Ishikawa (cell line): ENCODE measurements at regions not wholly inside any gene's neighbourhood (a gene's known extent, or its start where the extent isn't known, plus 50 kb on each side); places are given as distances from the start of the nearest gene placed in this dataset.

Experiments used
- EGR1 ChIP-seq: IDR thresholded peaks from 2 replicates; pipeline ENCODE4 v1.6.1; 2012
- EP300 ChIP-seq: IDR thresholded peaks from 2 replicates; pipeline ENCODE4 v1.6.1; 2012; ENCODE audit warnings: borderline replicate concordance
- RAD21 ChIP-seq: IDR thresholded peaks from 2 replicates; pipeline ENCODE4 v1.6.1; 2012; ENCODE audit warnings: low read depth
- REST ChIP-seq: IDR thresholded peaks from 2 replicates; pipeline ENCODE4 v1.6.1; 2012; ENCODE audit warnings: low read depth, mild to moderate bottlenecking
- TCF12 ChIP-seq: IDR thresholded peaks from 2 replicates; pipeline ENCODE4 v1.6.1; 2012; ENCODE audit warnings: low read depth
- TEAD4 ChIP-seq: IDR thresholded peaks from 2 replicates; pipeline ENCODE4 v1.6.1; 2012
- TF ChIP-seq, protein P1 (sequence below): IDR thresholded peaks from 2 replicates; pipeline ENCODE4 v1.6.1; 2012

- TF ChIP-seq TCF12: no peak
- TF ChIP-seq RAD21: no peak
- TF ChIP-seq, protein P1, sequence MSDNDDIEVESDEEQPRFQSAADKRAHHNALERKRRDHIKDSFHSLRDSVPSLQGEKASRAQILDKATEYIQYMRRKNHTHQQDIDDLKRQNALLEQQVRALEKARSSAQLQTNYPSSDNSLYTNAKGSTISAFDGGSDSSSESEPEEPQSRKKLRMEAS: no peak
- TF ChIP-seq EP300: no peak
- TF ChIP-seq TEAD4: no peak
- no peak for TF ChIP-seq REST
- no peak for TF ChIP-seq EGR1
Observed at GRCh38 chr14:104245723-104246122, 107.3 kb downstream of the KIF26A start.
